AG04449 (cell line): ENCODE measurements at regions not wholly inside any gene's neighbourhood (a gene's known extent, or its start where the extent isn't known, plus 50 kb on each side); places are given as distances from the start of the nearest gene placed in this dataset.

Source experiments
- CTCF ChIA-PET: fragments of 350-600 bp; formaldehyde crosslinking; extraction: SDS; loops from one replicate; lab custom pipeline; 2021; ENCODE audit warnings: antibody characterized with exemption; lab: Yijun Ruan, JAX
- POLR2A ChIA-PET: fragments of 400-600, 350-600 bp; formaldehyde crosslinking; extraction: SDS; loops from one replicate; lab custom pipeline; 2020; ENCODE audit warnings: antibody characterized with exemption, inconsistent platforms; lab: Yijun Ruan, JAX
- DNase-seq: peaks from one replicate; pipeline ENCODE4 v3.0.0-alpha.2; 2010; ENCODE audit warnings: low read depth, low spot score
- H3K4me3 ChIP-seq: 2 replicates; pipeline ENCODE4 v1.5.1; 2011; ENCODE audit warnings: low read depth, mild to moderate bottlenecking, control low read depth, low read length
- CTCF ChIP-seq: IDR thresholded peaks from one replicate; pipeline ENCODE4 v1.5.1; 2011; ENCODE audit warnings: mild to moderate bottlenecking, moderate library complexity, low read length, control low read depth, inconsistent platforms; ENCODE audit not compliant: insufficient read depth; ENCODE audit errors: missing control alignments

- ChIA-PET POLR2A (interaction anchor here (1.0 kb wide), 1 partner anchor 157 kb away, joined by 3 read pairs; no protein-coding TSS in a partner anchor), CTCF (no interaction called here)
- no peak for TF ChIP-seq CTCF
- no peak for DNase-seq
- no peak overlapping the region for H3K4me3 ChIP-seq
Measured at GRCh38 chr12:14261096-14261495, 104.4 kb upstream of the ATF7IP start.

- no peak for DNase-seq
- TF ChIP-seq CTCF = no peak
- ChIA-PET POLR2A (no interaction called here), CTCF (interaction anchor here (1.4 kb wide), 1 partner anchor 104 kb away, joined by 7 read pairs; the partner anchor contains the start of gene ATF7IP)
- no peak overlapping the region for H3K4me3 ChIP-seq
Measured at GRCh38 chr12:14261861-14262260, 103.6 kb upstream of the ATF7IP start.

GRCh38 chr12:14262771-14263511 is 102.5 kb upstream of the ATF7IP start:
- no peak overlapping the region for H3K4me3 ChIP-seq
- POLR2A ChIA-PET = no interaction called here
- DNase-seq = no peak
- no peak for TF ChIP-seq CTCF
- CTCF ChIA-PET = interaction anchor here (1.4 kb wide), 1 partner anchor 103 kb away, joined by 7 read pairs; the partner anchor contains the start of gene ATF7IP

GRCh38 chr12:14263742-14264141 is 101.7 kb upstream of the ATF7IP start:
- H3K4me3 ChIP-seq = no peak overlapping the region
- ChIA-PET CTCF (no interaction called here), POLR2A (no interaction called here)
- DNase-seq = no peak
- TF ChIP-seq CTCF = no peak

- no peak for DNase-seq
- no peak overlapping the region for H3K4me3 ChIP-seq
- ChIA-PET POLR2A (no interaction called here), CTCF (no interaction called here)
- TF ChIP-seq CTCF = no peak
Measured at GRCh38 chr12:14264316-14264715, 101.2 kb upstream of the ATF7IP start.

GRCh38 chr12:14264778-14265177 is 100.7 kb upstream of the ATF7IP start:
- TF ChIP-seq CTCF = no peak
- DNase-seq = no peak
- no peak overlapping the region for H3K4me3 ChIP-seq
- POLR2A ChIA-PET = no interaction called here
- CTCF ChIA-PET = no interaction called here
